ENCODE measurements at regions not wholly inside any gene's neighbourhood (a gene's known extent, or its start where the extent isn't known, plus 50 kb on each side); places are given as distances from the start of the nearest gene placed in this dataset.

DNA sequence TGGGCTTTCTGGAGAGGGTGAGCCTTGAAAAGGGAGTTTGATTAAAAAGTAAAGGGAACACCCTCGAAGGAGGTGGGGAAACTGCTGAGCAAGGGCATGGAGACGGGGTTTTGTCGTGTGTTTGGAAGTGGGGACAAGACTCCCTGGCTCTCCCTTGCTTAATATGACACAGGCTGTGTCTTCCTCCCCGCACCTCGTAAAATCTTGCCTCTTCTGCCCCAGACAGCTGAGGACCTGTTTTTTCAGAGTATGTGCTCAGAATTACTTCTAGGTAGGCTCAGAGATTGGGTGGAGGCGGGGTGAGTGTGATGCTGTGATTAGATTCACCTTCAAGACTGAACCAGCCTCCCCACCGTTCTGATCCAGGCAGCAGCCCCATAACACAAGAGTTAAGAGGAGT lies 244.4 kb upstream of the TLE3 start:
- TF ChIP-seq, protein P1, sequence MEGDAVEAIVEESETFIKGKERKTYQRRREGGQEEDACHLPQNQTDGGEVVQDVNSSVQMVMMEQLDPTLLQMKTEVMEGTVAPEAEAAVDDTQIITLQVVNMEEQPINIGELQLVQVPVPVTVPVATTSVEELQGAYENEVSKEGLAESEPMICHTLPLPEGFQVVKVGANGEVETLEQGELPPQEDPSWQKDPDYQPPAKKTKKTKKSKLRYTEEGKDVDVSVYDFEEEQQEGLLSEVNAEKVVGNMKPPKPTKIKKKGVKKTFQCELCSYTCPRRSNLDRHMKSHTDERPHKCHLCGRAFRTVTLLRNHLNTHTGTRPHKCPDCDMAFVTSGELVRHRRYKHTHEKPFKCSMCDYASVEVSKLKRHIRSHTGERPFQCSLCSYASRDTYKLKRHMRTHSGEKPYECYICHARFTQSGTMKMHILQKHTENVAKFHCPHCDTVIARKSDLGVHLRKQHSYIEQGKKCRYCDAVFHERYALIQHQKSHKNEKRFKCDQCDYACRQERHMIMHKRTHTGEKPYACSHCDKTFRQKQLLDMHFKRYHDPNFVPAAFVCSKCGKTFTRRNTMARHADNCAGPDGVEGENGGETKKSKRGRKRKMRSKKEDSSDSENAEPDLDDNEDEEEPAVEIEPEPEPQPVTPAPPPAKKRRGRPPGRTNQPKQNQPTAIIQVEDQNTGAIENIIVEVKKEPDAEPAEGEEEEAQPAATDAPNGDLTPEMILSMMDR (IDR thresholded peaks at IDR 0.05), result no peak
- TF ChIP-seq POLR2A (IDR thresholded peaks at IDR 0.05; ENCODE audit: low read depth), result no peak
